ENCODE measurements at regions not wholly inside any gene's neighbourhood (a gene's known extent, or its start where the extent isn't known, plus 50 kb on each side); places are given as distances from the start of the nearest gene placed in this dataset.

GRCh38 chr2:2640371-2640770, 309.3 kb upstream of the MYT1L start:
- no peak for DNase-seq (ENCODE audit: low read depth in 4 of 4, low spot score in 3 of 4)

- DNase-seq (ENCODE audit: low read depth in 4 of 4, low spot score in 3 of 4) = no peak
These were observed 308.4 kb upstream of the MYT1L start for GRCh38 chr2:2639251-2640139.

GRCh38 chr2:2638547-2639220, 307.6 kb upstream of the MYT1L start:
- no peak for DNase-seq (ENCODE audit: low read depth in 4 of 4, low spot score in 3 of 4)

GRCh38 chr2:2636813-2637212, 305.7 kb upstream of the MYT1L start:
- no peak for DNase-seq (ENCODE audit: low read depth in 4 of 4, low spot score in 3 of 4)

GRCh38 chr2:2635025-2635528, 304.0 kb upstream of the MYT1L start:
- DNase-seq (ENCODE audit: low read depth in 4 of 4, low spot score in 3 of 4) = no peak

- no peak for DNase-seq (ENCODE audit: low read depth in 4 of 4, low spot score in 3 of 4)
These were observed 301.9 kb upstream of the MYT1L start for GRCh38 chr2:2633017-2633416.

GRCh38 chr2:2623939-2624338, 292.9 kb upstream of the MYT1L start:
- no peak for DNase-seq (ENCODE audit: low read depth in 4 of 4, low spot score in 3 of 4)

- no peak for DNase-seq (ENCODE audit: low read depth in 4 of 4, low spot score in 3 of 4)
These were observed 290.8 kb upstream of the MYT1L start for GRCh38 chr2:2621855-2622254.

- no peak for DNase-seq (ENCODE audit: low read depth in 4 of 4, low spot score in 3 of 4)
These were observed 289.5 kb upstream of the MYT1L start for GRCh38 chr2:2620604-2621003.

- no peak for DNase-seq (ENCODE audit: low read depth in 4 of 4, low spot score in 3 of 4)
These were observed 288.9 kb upstream of the MYT1L start for GRCh38 chr2:2619995-2620394.

- DNase-seq (ENCODE audit: low read depth in 4 of 4, low spot score in 3 of 4) = no peak
These were observed 283.4 kb upstream of the MYT1L start for GRCh38 chr2:2614452-2614851.

GRCh38 chr2:2613279-2614199, 282.5 kb upstream of the MYT1L start:
- peak; percentile 81 to 91 (median 90) for DNase-seq (ENCODE audit: low read depth in 4 of 4, low spot score in 3 of 4)

GRCh38 chr2:2610751-2611150, 279.7 kb upstream of the MYT1L start:
- no peak for DNase-seq (ENCODE audit: low read depth in 4 of 4, low spot score in 3 of 4)

- no peak for DNase-seq (ENCODE audit: low read depth in 4 of 4, low spot score in 3 of 4)
These were observed 269.3 kb upstream of the MYT1L start for GRCh38 chr2:2600366-2600765.

GRCh38 chr2:2599441-2599840, 268.4 kb upstream of the MYT1L start:
- DNase-seq (ENCODE audit: low read depth in 4 of 4, low spot score in 3 of 4) = no peak

- DNase-seq (ENCODE audit: low read depth in 4 of 4, low spot score in 3 of 4) = no peak
These were observed 266.6 kb upstream of the MYT1L start for GRCh38 chr2:2597712-2598111.

- DNase-seq (ENCODE audit: low read depth in 4 of 4, low spot score in 3 of 4) = no peak
These were observed 260.5 kb upstream of the MYT1L start for GRCh38 chr2:2591542-2591940.

- DNase-seq (ENCODE audit: low read depth in 4 of 4, low spot score in 3 of 4) = no peak
These were observed 259.9 kb upstream of the MYT1L start for GRCh38 chr2:2590841-2591541.

GRCh38 chr2:2590141-2590540, 259.1 kb upstream of the MYT1L start:
- DNase-seq (ENCODE audit: low read depth in 4 of 4, low spot score in 3 of 4) = no peak

- no peak for DNase-seq (ENCODE audit: low read depth in 4 of 4, low spot score in 3 of 4)
These were observed 257.7 kb upstream of the MYT1L start for GRCh38 chr2:2588777-2589176.

Data from right renal pelvis (tissue), 4 donors.